GM13977 (cell line): ENCODE measurements at regions not wholly inside any gene's neighbourhood (a gene's known extent, or its start where the extent isn't known, plus 50 kb on each side); places are given as distances from the start of the nearest gene placed in this dataset.

ENCODE experiments used
- DNase-seq: peaks from one replicate; pipeline ENCODE4 v3.0.0; 2012; ENCODE audit warnings: low spot score
- in situ Hi-C: fragments of 300-500 bp; cut with MboI; formaldehyde crosslinking; loops from one replicate; pipeline ENCODE4 v1.12.0; 2022; ENCODE audit warnings: low sequenced_read_pairs, low pct_unique_long_range_greater_than_20kb, mixed read lengths, inconsistent platforms; ENCODE audit not compliant: unreplicated experiment
- TF ChIP-seq, protein P1 (sequence below): IDR thresholded peaks from 2 replicates; pipeline ENCODE4 v1.5.1; 2012; ENCODE audit warnings: mild to moderate bottlenecking, control low read depth; ENCODE audit not compliant: insufficient read depth; ENCODE audit errors: extremely low read depth, missing control alignments

DNA sequence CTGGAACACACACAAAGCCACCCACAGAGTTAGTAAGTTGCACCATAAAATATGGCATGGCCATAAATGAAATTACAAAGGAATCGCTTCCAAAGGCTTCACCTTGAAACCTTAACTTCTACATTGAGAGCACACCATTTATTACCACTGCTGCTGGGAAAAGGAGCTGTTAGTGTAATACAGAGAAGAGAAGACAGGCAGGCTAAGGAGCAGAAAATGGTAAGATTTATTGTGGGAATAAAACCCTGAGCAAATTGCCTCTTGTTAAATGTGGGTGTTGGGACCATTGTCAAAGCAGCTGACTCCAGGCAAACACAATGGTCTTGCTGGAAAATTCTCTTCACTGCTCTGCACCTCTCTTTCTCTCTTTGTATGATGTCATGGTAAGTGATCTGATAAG, 79.2 kb upstream of the NHS start:
- in situ Hi-C loops = no loop called here
- TF ChIP-seq, protein P1, sequence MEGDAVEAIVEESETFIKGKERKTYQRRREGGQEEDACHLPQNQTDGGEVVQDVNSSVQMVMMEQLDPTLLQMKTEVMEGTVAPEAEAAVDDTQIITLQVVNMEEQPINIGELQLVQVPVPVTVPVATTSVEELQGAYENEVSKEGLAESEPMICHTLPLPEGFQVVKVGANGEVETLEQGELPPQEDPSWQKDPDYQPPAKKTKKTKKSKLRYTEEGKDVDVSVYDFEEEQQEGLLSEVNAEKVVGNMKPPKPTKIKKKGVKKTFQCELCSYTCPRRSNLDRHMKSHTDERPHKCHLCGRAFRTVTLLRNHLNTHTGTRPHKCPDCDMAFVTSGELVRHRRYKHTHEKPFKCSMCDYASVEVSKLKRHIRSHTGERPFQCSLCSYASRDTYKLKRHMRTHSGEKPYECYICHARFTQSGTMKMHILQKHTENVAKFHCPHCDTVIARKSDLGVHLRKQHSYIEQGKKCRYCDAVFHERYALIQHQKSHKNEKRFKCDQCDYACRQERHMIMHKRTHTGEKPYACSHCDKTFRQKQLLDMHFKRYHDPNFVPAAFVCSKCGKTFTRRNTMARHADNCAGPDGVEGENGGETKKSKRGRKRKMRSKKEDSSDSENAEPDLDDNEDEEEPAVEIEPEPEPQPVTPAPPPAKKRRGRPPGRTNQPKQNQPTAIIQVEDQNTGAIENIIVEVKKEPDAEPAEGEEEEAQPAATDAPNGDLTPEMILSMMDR = no peak
- no peak for DNase-seq

DNA sequence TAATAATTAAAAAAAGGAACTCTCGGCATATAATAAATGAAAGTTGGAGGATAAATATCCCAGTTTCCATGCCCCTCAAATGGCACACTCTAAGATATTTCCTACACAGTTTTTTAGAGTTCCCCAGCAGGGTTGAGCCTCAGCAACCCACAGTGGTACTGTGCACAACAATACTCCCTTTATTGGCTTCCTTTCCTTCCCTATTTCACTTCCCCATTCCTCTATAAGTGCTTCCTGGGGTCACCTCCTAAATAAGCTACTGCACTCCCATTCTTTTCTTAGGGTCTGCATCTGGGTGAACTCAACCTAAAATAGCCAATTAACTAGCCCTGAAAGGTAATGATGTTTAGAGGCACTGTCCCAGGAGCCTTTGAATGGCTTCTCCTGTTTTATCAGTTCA, 76.4 kb upstream of the NHS start:
- TF ChIP-seq, protein P1 = no peak
- no peak for DNase-seq
- in situ Hi-C loops = no loop called here

DNA sequence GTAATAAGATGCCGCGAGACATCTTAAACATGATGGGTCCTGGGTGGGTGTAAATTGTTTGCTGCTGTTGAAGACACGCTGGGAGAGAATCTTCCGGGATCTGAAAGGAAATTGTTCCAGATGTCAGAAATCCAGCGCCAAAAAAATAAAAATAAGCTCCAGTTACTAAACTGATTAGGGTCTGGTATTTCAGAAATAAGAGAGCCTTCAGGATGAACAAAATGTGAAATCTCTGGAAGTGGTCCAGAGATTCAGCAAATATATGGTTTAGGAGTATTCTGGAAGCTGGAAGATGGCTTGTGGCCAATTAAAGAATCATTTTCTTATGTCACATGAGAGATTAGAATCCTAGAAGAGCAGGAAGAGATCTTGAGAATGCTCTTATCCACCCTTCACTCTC, 75.8 kb upstream of the NHS start:
- TF ChIP-seq, protein P1 = no peak
- in situ Hi-C loops = no loop called here
- DNase-seq = no peak

DNA sequence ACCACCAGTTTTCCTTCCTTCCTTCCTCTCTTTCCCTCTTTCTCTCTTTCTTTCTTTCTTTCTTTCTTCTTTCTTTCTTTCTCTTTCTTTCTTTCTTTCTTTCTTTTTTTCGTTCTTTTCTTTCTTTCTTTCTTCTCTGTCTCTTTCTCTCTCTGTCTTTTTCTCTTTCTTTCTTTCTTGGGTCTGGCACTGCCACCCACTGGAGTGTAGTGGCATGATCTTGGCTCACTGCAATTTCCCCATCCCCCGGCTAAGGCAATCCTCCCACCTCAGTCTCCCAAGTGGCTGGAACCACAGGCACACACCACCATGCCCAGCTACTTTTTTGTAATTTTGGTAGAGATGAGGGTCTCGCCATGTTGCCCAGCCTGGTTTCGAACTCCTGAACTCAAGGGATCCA, 51.6 kb upstream of the NHS start:
- in situ Hi-C loops = no loop called here
- no peak for DNase-seq
- TF ChIP-seq, protein P1 = no peak
